ENCODE measurements at regions not wholly inside any gene's neighbourhood (a gene's known extent, or its start where the extent isn't known, plus 50 kb on each side); places are given as distances from the start of the nearest gene placed in this dataset.

DNA sequence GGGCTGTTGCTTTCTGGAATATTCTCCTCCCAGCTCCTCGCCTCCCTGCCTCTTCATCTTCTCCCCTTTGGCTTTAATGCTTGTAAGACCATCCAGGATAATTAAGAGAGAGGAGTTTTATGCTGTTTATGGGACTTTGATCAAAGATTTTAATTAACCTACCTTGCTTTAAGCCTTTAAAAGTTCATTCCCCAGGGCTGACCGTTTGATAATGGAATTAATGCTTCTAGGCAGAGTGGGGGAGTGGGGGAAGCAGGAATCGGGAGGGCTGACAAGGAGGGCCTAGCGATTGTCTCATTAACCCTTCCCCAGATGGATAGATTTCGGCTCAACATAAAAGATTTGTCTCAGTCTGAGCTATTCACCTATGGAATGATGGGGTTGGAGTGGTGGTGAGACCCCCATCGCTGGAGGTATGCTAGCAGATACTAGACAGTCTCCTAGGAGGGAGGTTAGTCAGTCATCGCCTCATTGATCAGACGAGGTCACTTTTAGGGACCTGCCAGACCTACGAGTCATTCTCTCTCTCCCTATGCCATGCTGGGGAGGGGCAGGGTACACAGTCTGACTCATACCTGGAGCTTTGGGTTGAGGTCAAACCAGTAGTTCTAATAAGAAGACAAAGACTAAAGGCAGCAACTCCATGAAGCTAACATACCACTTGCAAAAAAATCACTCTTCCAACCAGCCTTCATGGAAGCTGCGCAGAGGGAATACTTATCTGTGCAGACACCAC, 236.6 kb upstream of the NLRP1 start:
- H3K4me1 ChIP-seq (ENCODE audit: control insufficient read depth in 2 of 3, insufficient read depth in 2 of 3, low read depth in 1 of 3, low read length in 3 of 3), result peaks cover 0 to 4% (median 0%) of the 10 kb centered on the region in 3 donors
- H3K36me3 ChIP-seq (ENCODE audit: control insufficient read depth in 2 of 3, insufficient read depth in 3 of 3, low read length in 3 of 3), result no peaks in the 10 kb centered on the region
- FAIRE-seq, result no peak
- H3K4me3 ChIP-seq (ENCODE audit: low read length in 3 of 3), result no peak overlapping the region
- no peak overlapping the region for H3K27ac ChIP-seq (ENCODE audit: low read depth in 2 of 2, low read length in 2 of 2)
- DNase-seq, result no peak
- no peak overlapping the region for H3K9ac ChIP-seq (ENCODE audit: low read length in 3 of 3)
- TF ChIP-seq, protein P1, sequence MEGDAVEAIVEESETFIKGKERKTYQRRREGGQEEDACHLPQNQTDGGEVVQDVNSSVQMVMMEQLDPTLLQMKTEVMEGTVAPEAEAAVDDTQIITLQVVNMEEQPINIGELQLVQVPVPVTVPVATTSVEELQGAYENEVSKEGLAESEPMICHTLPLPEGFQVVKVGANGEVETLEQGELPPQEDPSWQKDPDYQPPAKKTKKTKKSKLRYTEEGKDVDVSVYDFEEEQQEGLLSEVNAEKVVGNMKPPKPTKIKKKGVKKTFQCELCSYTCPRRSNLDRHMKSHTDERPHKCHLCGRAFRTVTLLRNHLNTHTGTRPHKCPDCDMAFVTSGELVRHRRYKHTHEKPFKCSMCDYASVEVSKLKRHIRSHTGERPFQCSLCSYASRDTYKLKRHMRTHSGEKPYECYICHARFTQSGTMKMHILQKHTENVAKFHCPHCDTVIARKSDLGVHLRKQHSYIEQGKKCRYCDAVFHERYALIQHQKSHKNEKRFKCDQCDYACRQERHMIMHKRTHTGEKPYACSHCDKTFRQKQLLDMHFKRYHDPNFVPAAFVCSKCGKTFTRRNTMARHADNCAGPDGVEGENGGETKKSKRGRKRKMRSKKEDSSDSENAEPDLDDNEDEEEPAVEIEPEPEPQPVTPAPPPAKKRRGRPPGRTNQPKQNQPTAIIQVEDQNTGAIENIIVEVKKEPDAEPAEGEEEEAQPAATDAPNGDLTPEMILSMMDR (IDR thresholded peaks at IDR 0.05; ENCODE audit: borderline replicate concordance, extremely low read depth, insufficient read depth), result no peak
- no peaks in the 10 kb centered on the region for H3K27me3 ChIP-seq (ENCODE audit: control insufficient read depth, insufficient read depth, low read length)
- no peaks in the 10 kb centered on the region for H3K9me3 ChIP-seq (ENCODE audit: control insufficient read depth in 2 of 3, insufficient read depth in 1 of 3, low read length in 3 of 3)
- intact Hi-C loops (cut with DNase I), result no loop called here

DNA sequence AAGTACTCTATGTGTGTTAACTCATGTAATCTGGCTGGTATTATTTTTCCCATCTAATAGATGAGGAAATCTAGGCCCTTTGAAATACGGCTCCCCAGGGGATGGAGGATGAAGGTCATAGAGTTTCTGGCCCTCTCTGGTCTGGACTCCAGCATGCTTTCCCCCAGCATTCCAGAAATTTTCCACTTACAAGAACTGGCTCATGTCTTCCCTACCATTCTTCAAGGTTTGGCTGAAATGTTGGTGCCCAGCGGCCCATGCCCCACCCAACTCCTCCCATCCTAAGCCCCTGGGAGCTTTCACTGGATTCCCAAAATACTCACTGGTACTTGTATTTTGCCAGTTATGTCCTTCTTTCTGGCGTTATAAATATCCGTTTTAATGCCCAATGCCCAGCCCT, 237.5 kb upstream of the NLRP1 start:
- intact Hi-C loops (cut with DNase I), result no loop called here
- Histone ChIP-seq H3K4me1 (ENCODE audit: control insufficient read depth in 2 of 3, insufficient read depth in 2 of 3, low read depth in 1 of 3, low read length in 3 of 3) (peaks cover 0 to 5% (median 0%) of the 10 kb centered on the region in 3 donors), H3K9ac (ENCODE audit: low read length in 3 of 3) (no peak overlapping the region), H3K9me3 (ENCODE audit: control insufficient read depth in 2 of 3, insufficient read depth in 1 of 3, low read length in 3 of 3) (no peaks in the 10 kb centered on the region), H3K27me3 (ENCODE audit: control insufficient read depth, insufficient read depth, low read length) (no peaks in the 10 kb centered on the region), H3K4me3 (ENCODE audit: low read length in 3 of 3) (no peak overlapping the region), H3K27ac (ENCODE audit: low read depth in 2 of 2, low read length in 2 of 2) (no peak overlapping the region), H3K36me3 (ENCODE audit: control insufficient read depth in 2 of 3, insufficient read depth in 3 of 3, low read length in 3 of 3) (no peaks in the 10 kb centered on the region)
- FAIRE-seq, result no peak
- no peak for DNase-seq
- TF ChIP-seq, protein P1 (IDR thresholded peaks at IDR 0.05; ENCODE audit: borderline replicate concordance, extremely low read depth, insufficient read depth), result no peak

DNA sequence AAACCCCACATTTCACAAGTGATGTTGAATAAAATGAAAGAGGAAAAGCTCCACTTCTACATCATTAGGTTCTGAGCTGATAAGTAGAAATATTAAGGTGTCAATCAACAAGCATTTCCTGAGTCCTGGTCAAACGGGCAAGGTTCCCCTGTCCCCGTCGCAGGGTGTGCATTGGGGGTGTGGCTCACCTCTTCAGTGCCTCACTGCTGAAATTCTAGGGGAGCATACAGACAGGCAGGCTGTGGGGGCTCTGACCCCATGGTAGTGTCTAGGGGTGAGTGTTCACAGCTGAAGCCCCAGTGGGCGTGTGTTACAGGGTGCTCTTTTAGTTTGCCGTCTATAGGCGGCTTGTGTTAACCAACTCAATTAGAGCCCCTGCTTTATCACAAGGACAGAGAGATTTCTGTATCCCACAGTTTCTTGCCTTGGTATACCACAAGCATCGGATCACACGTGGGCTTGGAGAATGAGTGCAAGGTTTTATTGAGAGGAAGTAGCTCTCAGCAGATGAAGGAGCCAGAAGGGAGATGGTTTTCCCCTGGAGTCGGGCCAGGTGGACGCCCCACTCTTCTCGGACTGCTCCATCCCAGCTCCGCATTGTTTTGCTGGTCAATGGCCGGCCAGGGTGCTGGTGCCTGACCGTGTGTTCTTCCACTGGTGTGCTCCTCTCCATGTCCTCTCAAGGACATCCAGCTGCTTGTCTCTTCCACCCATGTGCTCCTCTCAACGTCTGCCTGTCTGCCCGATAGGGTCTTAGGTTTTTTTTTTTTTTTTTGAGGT, 238.2 kb upstream of the NLRP1 start:
- Histone ChIP-seq H3K9ac (ENCODE audit: low read length in 3 of 3) (no peak overlapping the region), H3K27ac (ENCODE audit: low read depth in 2 of 2, low read length in 2 of 2) (no peak overlapping the region), H3K4me1 (ENCODE audit: control insufficient read depth in 2 of 3, insufficient read depth in 2 of 3, low read depth in 1 of 3, low read length in 3 of 3) (peaks cover 0 to 5% (median 0%) of the 10 kb centered on the region in 3 donors), H3K27me3 (ENCODE audit: control insufficient read depth, insufficient read depth, low read length) (no peaks in the 10 kb centered on the region), H3K36me3 (ENCODE audit: control insufficient read depth in 2 of 3, insufficient read depth in 3 of 3, low read length in 3 of 3) (no peaks in the 10 kb centered on the region), H3K4me3 (ENCODE audit: low read length in 3 of 3) (no peak overlapping the region), H3K9me3 (ENCODE audit: control insufficient read depth in 2 of 3, insufficient read depth in 1 of 3, low read length in 3 of 3) (no peaks in the 10 kb centered on the region)
- TF ChIP-seq, protein P1 (IDR thresholded peaks at IDR 0.05; ENCODE audit: borderline replicate concordance, extremely low read depth, insufficient read depth), result no peak
- FAIRE-seq, result no peak
- DNase-seq, result no peak
- intact Hi-C loops (cut with DNase I), result no loop called here

Data from kidney (tissue), 13 donors.